ENCODE measurements at regions not wholly inside any gene's neighbourhood (a gene's known extent, or its start where the extent isn't known, plus 50 kb on each side); places are given as distances from the start of the nearest gene placed in this dataset.
A peak's percentile ranks its signal among the peaks of the same experiment; 100 is the strongest.

DNA sequence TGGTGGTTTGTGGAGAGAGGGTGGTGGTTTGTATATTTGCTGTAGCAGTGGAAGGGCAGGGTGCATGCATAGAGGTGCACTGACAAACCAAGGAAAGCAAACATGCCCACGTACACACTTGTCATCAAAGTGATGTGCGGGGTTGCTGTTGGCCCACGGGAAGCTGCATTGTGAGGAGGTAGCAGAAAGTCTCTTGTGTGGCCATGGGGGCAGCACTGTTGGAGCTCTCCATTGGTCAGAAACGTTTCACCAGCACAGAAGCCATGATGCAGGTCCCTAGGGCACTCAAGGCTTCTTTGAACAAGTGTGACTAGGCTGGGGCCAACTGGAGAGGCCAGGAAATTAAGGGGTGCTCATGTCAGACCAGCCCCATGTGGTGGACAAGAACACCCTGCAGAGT lies 174.8 kb upstream of the KLF8 start:
- H3K9me3 Mint-ChIP-seq (ENCODE audit: low read depth), result peaks cover 66% of the 10 kb centered on the region
- no peaks in the 10 kb centered on the region for H3K4me1 Mint-ChIP-seq (ENCODE audit: low read depth)
- TF ChIP-seq, protein P1, sequence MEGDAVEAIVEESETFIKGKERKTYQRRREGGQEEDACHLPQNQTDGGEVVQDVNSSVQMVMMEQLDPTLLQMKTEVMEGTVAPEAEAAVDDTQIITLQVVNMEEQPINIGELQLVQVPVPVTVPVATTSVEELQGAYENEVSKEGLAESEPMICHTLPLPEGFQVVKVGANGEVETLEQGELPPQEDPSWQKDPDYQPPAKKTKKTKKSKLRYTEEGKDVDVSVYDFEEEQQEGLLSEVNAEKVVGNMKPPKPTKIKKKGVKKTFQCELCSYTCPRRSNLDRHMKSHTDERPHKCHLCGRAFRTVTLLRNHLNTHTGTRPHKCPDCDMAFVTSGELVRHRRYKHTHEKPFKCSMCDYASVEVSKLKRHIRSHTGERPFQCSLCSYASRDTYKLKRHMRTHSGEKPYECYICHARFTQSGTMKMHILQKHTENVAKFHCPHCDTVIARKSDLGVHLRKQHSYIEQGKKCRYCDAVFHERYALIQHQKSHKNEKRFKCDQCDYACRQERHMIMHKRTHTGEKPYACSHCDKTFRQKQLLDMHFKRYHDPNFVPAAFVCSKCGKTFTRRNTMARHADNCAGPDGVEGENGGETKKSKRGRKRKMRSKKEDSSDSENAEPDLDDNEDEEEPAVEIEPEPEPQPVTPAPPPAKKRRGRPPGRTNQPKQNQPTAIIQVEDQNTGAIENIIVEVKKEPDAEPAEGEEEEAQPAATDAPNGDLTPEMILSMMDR (IDR thresholded peaks at IDR 0.05; ENCODE audit: unreplicated experiment), result no peak
- peaks cover 20% of the 10 kb centered on the region for H3K36me3 Mint-ChIP-seq (ENCODE audit: insufficient read depth)
- no peak overlapping the region for H3K4me3 Mint-ChIP-seq (ENCODE audit: low read depth)
- no peak for DNase-seq (ENCODE audit: low spot score, unreplicated experiment)
- H3K27ac Mint-ChIP-seq, result no peak overlapping the region
- H3K27me3 Mint-ChIP-seq, result no peaks in the 10 kb centered on the region

DNA sequence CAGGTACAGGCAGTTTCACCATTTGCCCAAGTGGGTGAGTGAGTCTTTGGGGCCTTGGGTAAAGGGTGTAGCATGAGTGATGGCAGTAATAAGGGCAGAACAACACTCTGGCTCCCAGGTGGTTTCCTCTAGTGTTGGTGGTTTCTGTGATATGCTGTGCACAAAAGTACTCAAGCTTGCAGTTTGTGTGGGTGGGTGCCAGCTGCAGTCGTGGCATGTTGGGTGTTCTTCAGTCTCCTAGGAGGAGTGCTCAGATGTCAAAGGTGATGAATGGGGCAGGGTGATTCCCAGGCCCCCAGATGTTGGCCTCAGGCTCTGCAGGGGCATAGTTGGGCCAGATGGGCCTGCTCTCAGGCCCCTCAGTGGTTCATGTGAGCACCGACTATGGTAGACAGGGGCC lies 166.1 kb upstream of the KLF8 start:
- no peaks in the 10 kb centered on the region for H3K4me1 Mint-ChIP-seq (ENCODE audit: low read depth)
- H3K27me3 Mint-ChIP-seq, result no peaks in the 10 kb centered on the region
- peaks cover 12% of the 10 kb centered on the region for H3K36me3 Mint-ChIP-seq (ENCODE audit: insufficient read depth)
- H3K27ac Mint-ChIP-seq, result peak overlapping the region; percentile 49
- H3K9me3 Mint-ChIP-seq (ENCODE audit: low read depth), result peaks cover 33% of the 10 kb centered on the region
- no peak for DNase-seq (ENCODE audit: low spot score, unreplicated experiment)
- TF ChIP-seq, protein P1 (IDR thresholded peaks at IDR 0.05; ENCODE audit: unreplicated experiment), result no peak
- H3K4me3 Mint-ChIP-seq (ENCODE audit: low read depth), result no peak overlapping the region

DNA sequence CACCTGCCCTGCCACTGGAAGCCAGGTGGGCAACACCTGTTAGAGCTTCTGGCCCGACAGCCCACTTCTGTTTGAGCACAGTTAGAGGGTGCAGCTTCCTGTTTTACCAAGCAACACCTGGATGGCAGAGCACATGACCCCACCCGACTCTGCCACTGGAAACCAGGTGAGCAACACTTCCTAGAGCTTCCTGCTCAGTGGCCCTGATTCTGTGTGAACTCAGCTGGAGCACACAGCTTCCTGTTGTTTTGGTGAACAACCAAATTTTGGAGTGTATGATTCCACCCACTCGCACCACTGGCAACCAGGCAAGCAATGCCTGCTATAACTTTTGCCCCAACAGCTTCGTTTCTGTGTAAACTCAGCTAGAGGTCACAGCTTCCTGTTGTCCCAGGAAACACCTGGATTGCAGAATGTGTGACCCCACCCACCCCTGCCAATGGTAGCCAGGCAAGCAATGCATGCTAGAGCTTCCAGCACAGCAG lies 163.8 kb upstream of the KLF8 start:
- Mint-ChIP-seq H3K4me1 (ENCODE audit: low read depth) (no peaks in the 10 kb centered on the region), H3K27ac (no peak overlapping the region), H3K27me3 (no peaks in the 10 kb centered on the region), H3K4me3 (ENCODE audit: low read depth) (no peak overlapping the region), H3K36me3 (ENCODE audit: insufficient read depth) (peaks cover 6% of the 10 kb centered on the region), H3K9me3 (ENCODE audit: low read depth) (peaks cover 14% of the 10 kb centered on the region)
- TF ChIP-seq, protein P1 (IDR thresholded peaks at IDR 0.05; ENCODE audit: unreplicated experiment), result no peak
- DNase-seq (ENCODE audit: low spot score, unreplicated experiment), result no peak

DNA sequence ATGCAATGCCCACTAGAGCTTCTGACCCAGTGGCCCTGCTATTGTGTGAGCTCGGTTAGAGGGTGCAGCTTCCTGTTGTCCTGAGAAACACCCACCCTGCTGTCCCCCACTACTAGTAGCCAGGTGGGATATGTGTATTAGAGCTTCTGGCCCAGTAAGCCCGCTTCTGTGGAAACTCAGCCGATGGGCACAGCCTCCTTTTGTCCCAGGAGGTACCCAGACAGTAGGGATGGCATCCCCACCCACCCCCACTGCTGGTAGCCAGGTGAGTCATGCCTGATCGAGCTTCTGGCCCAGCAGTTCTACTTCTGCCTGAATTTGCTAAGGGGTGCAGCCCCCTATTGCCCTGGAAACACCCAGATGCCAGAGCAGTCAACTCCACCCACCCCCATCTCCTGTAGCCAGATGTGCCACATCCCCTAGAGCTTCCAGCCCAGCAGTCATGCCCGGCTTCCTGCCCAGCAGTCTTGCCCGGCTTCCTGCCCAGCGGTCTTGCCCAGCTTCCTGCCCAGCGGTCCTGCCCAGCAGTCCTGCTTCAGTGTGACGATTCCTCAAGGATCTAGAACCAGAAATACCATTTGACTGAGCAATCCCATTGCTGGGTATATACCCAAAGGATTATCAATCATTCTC lies 162.7 kb upstream of the KLF8 start:
- H3K27me3 Mint-ChIP-seq, result no peaks in the 10 kb centered on the region
- H3K36me3 Mint-ChIP-seq (ENCODE audit: insufficient read depth), result peaks cover 6% of the 10 kb centered on the region
- no peak overlapping the region for H3K4me3 Mint-ChIP-seq (ENCODE audit: low read depth)
- TF ChIP-seq, protein P1 (IDR thresholded peaks at IDR 0.05; ENCODE audit: unreplicated experiment), result no peak
- H3K27ac Mint-ChIP-seq, result no peak overlapping the region
- DNase-seq (ENCODE audit: low spot score, unreplicated experiment), result no peak
- no peaks in the 10 kb centered on the region for H3K4me1 Mint-ChIP-seq (ENCODE audit: low read depth)
- H3K9me3 Mint-ChIP-seq (ENCODE audit: low read depth), result peaks cover 14% of the 10 kb centered on the region

DNA sequence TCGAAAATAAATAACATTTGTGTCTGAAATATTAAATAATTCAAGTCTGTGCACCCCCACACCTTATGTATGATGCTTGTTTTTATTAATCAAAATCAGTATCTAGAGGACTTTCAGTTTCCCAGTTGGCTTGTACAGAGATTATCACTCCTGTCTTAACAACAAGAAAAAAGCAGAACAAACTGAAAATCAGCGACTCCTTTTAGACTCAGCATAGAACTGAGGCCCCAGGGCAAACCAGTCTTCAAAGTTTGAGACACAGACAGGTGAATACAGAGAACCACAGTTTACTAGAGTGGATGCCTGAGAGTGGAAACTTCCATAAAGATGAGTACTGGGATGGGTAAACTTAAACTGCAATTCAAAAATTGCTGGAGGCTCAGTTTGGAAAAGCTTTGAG lies 142.8 kb upstream of the KLF8 start:
- no peaks in the 10 kb centered on the region for H3K4me1 Mint-ChIP-seq (ENCODE audit: low read depth)
- TF ChIP-seq, protein P1 (IDR thresholded peaks at IDR 0.05; ENCODE audit: unreplicated experiment), result no peak
- H3K27me3 Mint-ChIP-seq, result no peaks in the 10 kb centered on the region
- no peaks in the 10 kb centered on the region for H3K36me3 Mint-ChIP-seq (ENCODE audit: insufficient read depth)
- H3K4me3 Mint-ChIP-seq (ENCODE audit: low read depth), result no peak overlapping the region
- no peak for DNase-seq (ENCODE audit: low spot score, unreplicated experiment)
- no peak overlapping the region for H3K27ac Mint-ChIP-seq
- peaks cover 13% of the 10 kb centered on the region for H3K9me3 Mint-ChIP-seq (ENCODE audit: low read depth)
